ENCODE measurements at regions not wholly inside any gene's neighbourhood (a gene's known extent, or its start where the extent isn't known, plus 50 kb on each side); places are given as distances from the start of the nearest gene placed in this dataset.

GRCh38 chr10:23818484-23818883 lies 379.6 kb downstream of the OTUD1 start:
- Histone ChIP-seq H3K27me3 (ENCODE audit: control insufficient read depth in 2 of 2, insufficient read depth in 2 of 2, low read length in 2 of 2) (no peaks in the 10 kb centered on the region), H3K4me1 (ENCODE audit: control insufficient read depth, extremely low read depth, insufficient read depth, low read length) (no peaks in the 10 kb centered on the region), H3K27ac (ENCODE audit: insufficient read depth, low read depth, low read length) (no peak overlapping the region), H3K9me1 (replicated peaks; ENCODE audit: control insufficient read depth, extremely low read depth, insufficient read depth, low read length) (no peaks in the 10 kb centered on the region), H3K36me3 (ENCODE audit: control insufficient read depth in 2 of 2, extremely low read depth in 1 of 2, insufficient read depth in 2 of 2, low read length in 2 of 2) (no peaks in the 10 kb centered on the region), H3K4me3 (replicated peaks in 1 of 3; ENCODE audit: insufficient read depth in 1 of 3, low read depth in 1 of 3, low read length in 3 of 3) (no peak overlapping the region), H2AFZ (ENCODE audit: low read depth, low read length) (no peak overlapping the region), H3K4me2 (ENCODE audit: insufficient read depth, low read length) (no peak overlapping the region), H3K79me2 (ENCODE audit: control insufficient read depth, insufficient read depth, low read length) (no peaks in the 10 kb centered on the region), H3K9me3 (replicated peaks; ENCODE audit: control insufficient read depth, insufficient read depth, low read length) (peaks cover 7% of the 10 kb centered on the region), H3K9ac (replicated peaks; ENCODE audit: extremely low read depth, insufficient read depth, low read length) (no peak overlapping the region), H4K20me1 (replicated peaks; ENCODE audit: control insufficient read depth, extremely low read depth, insufficient read depth, low read length) (no peaks in the 10 kb centered on the region)
- dilution Hi-C loops (cut with MboI; ENCODE audit: extremely low pct_ligation_motif_present, low sequenced_read_pairs) = no loop called here
- DNase-seq (ENCODE audit: low read depth, low spot score) = no peak
- ChIA-PET POLR2A (no interaction called here), CTCF (no interaction called here)
- BruUV-seq (replicated peaks) = no TSS peak
- no peak for TF ChIP-seq JUN (IDR thresholded peaks at IDR 0.05; ENCODE audit: borderline replicate concordance, insufficient read depth, insufficient read length, low read depth)
- no peak for TF ChIP-seq EZH2 (IDR thresholded peaks at IDR 0.05; ENCODE audit: borderline replicate concordance, low read depth, low read length, severe bottlenecking)
- TF ChIP-seq CTCF (IDR thresholded peaks at IDR 0.05; ENCODE audit: extremely low read depth in 1 of 2, insufficient read depth in 1 of 2, low read depth in 1 of 2, low read length in 2 of 2) = no peak
- TF ChIP-seq MYC (IDR thresholded peaks at IDR 0.05; ENCODE audit: low read depth, low read length) = no peak
- TF ChIP-seq GATA2 (IDR thresholded peaks at IDR 0.05; ENCODE audit: insufficient read depth, insufficient read length, low read depth, low read length) = no peak
- no peak for TF ChIP-seq POLR2A (IDR thresholded peaks at IDR 0.05; ENCODE audit: low read depth, low read length)
- TF ChIP-seq FOS (IDR thresholded peaks at IDR 0.05; ENCODE audit: borderline replicate concordance, insufficient read depth, low read length) = no peak
- no peak for TF ChIP-seq MAX (IDR thresholded peaks at IDR 0.05; ENCODE audit: insufficient read depth, insufficient read length)
- TF ChIP-seq POLR2AphosphoS5 (IDR thresholded peaks at IDR 0.05; ENCODE audit: insufficient read depth, low read depth, low read length) = no peak
- intact Hi-C loops (cut with micrococcal nuclease) = no loop called here
- no peak for FAIRE-seq
